ENCODE measurements at regions not wholly inside any gene's neighbourhood (a gene's known extent, or its start where the extent isn't known, plus 50 kb on each side); places are given as distances from the start of the nearest gene placed in this dataset.
A peak's percentile ranks its signal among the peaks of the same experiment; 100 is the strongest.

DNA sequence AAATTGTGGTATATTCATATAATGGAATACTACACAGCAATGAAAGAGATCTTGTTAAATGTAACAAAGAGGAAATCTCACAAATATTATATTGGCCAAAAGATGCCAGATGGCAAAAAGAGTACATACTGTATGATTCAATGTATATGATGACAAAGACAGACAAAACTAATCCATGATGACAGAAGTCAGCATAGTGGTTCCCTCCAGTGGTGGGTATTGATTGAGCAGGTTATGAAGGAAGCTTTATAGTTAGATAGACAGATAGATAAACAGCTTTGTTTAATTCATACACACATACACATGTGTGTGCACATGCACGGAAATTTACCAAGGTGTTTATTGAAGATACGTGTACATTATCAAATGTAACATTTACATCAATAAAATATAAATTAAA is 74.4 kb upstream of the SMIM36 start:
- no peak for DNase-seq (ENCODE audit: extremely low read depth in 1 of 2, low read depth in 1 of 2)

DNA sequence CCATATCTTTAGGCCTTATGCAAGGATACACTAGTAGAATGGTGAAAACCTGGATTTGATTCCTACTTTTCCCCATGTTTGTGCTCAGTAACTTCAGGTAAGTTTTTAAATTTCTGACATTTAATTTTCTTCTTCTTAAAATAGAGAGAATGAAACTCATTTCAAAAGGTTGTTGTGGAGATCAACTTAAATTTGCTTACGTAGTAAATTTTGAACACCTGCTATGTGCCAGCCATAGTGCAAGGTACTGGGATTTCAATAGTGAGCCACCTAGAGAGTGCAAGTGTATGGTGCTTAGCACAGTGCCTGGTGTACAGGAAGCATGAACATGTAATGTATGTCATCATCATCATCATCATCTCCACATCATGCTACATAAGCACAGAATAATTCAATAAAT is 73.6 kb upstream of the SMIM36 start:
- no peak for DNase-seq (ENCODE audit: extremely low read depth in 1 of 2, low read depth in 1 of 2)

- no peak for DNase-seq (ENCODE audit: extremely low read depth in 1 of 2, low read depth in 1 of 2)
Measured at GRCh38 chr17:55584055-55584685, 72.9 kb upstream of the SMIM36 start.

DNA sequence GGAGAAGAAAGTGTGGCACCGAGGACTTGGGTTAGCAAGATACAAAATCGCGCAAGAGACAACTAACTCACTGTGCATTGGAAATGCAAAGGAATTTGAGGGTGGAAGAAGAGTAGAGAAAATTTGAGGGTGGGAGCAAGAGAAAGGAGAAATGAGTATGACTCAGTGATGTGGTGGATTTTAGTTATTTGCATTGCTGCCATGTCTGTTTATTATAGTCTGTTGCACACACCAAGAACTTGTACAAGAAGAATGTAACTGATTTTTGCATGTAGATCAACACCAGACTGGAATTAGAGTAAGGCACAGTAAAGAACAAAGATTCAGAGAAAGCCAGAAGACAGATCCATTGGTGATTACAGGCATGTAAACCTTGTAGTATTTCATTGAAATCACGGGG is 71.6 kb upstream of the SMIM36 start:
- DNase-seq (ENCODE audit: extremely low read depth in 1 of 2, low read depth in 1 of 2): no peak

- DNase-seq (ENCODE audit: extremely low read depth in 1 of 2, low read depth in 1 of 2): no peak
Measured at GRCh38 chr17:55580596-55581133, 69.4 kb upstream of the SMIM36 start.

- DNase-seq (ENCODE audit: extremely low read depth in 1 of 2, low read depth in 1 of 2): no peak
Measured at GRCh38 chr17:55577687-55578086, 66.4 kb upstream of the SMIM36 start.

GRCh38 chr17:55576996-55577586 is 65.8 kb upstream of the SMIM36 start:
- peak; percentile 20 to 34 for DNase-seq (ENCODE audit: extremely low read depth in 1 of 2, low read depth in 1 of 2)

- no peak for DNase-seq (ENCODE audit: extremely low read depth in 1 of 2, low read depth in 1 of 2)
Measured at GRCh38 chr17:55576237-55576995, 65.2 kb upstream of the SMIM36 start.

GRCh38 chr17:55575058-55575636 is 63.9 kb upstream of the SMIM36 start:
- DNase-seq (ENCODE audit: extremely low read depth in 1 of 2, low read depth in 1 of 2): no peak

GRCh38 chr17:55572599-55572998 is 61.3 kb upstream of the SMIM36 start:
- no peak for DNase-seq (ENCODE audit: extremely low read depth in 1 of 2, low read depth in 1 of 2)

GRCh38 chr17:55572139-55572538 is 60.9 kb upstream of the SMIM36 start:
- no peak for DNase-seq (ENCODE audit: extremely low read depth in 1 of 2, low read depth in 1 of 2)

DNA sequence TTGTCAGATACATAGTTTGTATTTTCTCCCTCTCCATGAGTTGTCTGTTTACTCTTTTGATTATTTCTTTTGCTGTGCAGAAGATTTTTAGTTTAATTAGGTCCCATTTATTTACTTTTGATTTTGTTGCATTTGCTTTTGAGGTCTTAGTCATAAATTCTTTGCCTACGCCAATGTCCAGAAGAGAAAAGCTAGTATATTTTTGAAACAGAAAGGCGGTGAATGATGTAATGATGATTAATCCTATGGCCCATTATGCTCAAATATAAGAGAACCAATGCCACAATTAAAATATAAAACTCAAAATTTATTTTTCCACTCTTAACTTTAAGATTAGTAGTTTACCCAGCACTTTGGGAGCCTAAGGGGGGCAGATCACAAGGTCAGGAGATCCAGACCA is 59.8 kb upstream of the SMIM36 start:
- DNase-seq (ENCODE audit: extremely low read depth in 1 of 2, low read depth in 1 of 2): no peak

- DNase-seq (ENCODE audit: extremely low read depth in 1 of 2, low read depth in 1 of 2): no peak
Measured at GRCh38 chr17:55570391-55570790, 59.1 kb upstream of the SMIM36 start.

DNA sequence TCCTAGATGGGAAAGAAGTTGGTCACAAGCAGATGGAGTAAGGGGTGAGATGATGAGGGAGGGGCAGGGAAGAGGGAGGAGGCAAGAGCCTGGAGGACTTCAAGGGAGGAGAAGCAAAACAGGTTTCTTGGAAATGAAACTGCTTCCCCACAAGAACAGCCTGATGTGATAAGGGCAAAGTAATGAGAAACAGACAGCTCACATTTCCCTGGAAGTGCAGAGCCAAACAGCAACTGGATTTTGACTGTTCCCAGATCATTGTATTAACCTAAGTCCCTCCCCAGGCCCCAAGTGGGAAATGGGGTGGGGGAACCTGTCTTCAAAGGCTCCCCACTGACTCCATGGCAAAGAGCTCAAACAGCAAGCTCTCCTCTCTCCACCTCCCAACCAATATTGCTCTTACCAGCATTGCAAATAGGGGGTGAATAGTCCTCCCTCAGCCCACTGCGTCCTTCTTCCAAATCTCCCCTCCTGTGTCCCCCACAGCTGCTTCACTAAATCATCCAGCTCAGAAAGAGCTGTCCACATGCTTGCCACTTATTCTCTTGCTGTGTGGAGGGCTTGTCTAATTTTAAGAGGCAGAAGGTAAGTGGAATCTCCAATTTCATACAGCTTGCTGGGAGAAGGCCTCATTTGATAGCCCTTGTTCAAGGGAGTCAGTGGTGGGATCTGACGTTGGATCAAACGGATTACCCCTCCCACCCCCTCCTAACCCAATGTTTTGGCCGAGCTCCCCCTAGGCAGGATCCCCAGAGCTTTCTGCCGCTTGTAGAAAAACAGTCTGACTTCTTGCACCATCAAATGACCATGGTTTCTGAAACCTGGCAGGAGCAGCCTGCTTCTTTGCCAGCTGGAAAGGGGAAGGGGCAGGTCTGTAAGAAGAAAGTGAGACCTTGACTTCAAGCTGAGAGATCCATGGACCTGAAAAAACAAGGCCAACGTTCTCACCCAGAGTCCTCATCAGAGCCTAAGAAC is 56.3 kb upstream of the SMIM36 start:
- DNase-seq (ENCODE audit: extremely low read depth in 1 of 2, low read depth in 1 of 2): no peak

DNA sequence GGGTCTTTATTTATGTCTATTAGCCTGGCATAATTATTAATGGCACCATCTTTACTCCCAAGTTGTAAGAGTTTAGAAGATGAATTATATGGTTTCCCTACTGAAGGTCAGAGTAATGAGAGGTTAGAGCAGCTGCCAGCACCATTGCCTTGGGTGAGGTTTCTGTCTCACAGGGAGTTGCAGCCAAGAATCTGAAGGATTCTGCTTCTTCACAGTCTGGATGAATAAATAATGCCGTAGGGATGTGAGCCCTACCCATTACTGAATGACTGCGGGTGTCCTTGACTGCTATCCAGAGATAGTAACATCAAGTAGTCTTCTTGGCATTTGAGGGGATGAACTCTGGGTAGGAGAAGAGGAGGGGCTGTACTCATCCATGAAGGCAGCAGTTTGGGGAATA is 52.8 kb upstream of the SMIM36 start:
- no peak for DNase-seq (ENCODE audit: extremely low read depth in 1 of 2, low read depth in 1 of 2)

- DNase-seq (ENCODE audit: extremely low read depth in 1 of 2, low read depth in 1 of 2): no peak
Measured at GRCh38 chr17:55563363-55563762, 52.1 kb upstream of the SMIM36 start.

DNA sequence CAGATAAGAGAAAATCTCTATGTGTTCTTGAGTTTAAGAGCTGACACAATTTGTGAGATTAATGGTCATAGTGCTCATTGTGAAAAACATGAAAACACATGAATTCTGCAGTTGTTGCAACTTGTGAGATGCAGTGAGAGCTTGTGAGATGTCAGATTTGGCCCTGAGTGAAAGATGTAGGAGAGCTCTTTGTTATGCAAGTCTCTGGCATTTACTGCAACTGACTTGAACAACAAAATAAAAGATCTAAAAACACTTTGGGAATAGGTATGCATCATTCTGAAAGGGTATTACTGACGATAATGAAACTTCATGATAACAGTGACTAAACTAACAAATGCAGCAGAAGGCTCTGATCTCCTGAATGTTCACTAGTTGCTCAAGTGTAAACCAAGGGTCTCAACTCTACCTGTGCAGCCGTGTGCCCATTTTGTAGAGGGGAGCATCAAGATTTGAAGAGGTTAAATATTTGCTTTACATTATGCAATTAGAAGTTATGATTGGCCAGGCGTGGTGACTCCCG is 50.8 kb upstream of the SMIM36 start:
- DNase-seq (ENCODE audit: extremely low read depth in 1 of 2, low read depth in 1 of 2): no peak

DNA sequence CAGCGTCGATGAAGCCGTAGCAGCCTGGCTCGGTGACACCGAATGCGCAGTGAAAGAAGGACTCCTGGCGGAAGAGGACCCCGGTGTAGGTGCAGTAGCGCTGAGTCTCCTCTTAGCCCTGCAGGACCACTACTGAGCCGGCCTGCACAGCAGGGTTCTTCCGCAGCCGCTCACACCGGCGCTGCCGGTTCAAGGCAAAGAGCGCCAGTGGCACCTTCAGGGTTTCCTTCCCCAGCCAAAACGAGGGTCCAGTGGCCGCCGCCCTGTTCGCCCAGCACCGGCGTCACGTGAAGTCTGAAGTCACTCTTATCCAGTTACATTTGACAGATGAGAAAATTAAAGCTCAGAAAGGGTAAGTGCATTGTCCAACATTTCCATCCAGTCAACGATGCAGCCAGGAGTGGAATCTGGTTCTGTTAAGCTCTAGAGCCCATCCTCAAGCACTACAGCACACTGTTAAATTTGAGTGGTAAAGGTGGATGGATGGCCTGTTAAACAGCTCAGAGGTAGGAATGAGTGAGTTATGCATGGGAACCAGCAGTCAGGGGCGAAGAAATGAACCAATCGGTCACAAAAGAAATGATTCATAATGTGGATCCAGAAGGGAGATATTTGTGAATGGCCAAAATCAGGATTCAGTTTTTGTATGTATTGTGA is 50.2 kb upstream of the SMIM36 start:
- no peak for DNase-seq (ENCODE audit: extremely low read depth in 1 of 2, low read depth in 1 of 2)

Data from stimulated activated CD8-positive, alpha-beta memory T cell treated with anti-CD3 and anti-CD28 coated beads, Interleukin-7, amount 100 ng/mL, for 48 hours (primary cell).